OCI-LY3 (cell line): ENCODE measurements at regions not wholly inside any gene's neighbourhood (a gene's known extent, or its start where the extent isn't known, plus 50 kb on each side); places are given as distances from the start of the nearest gene placed in this dataset.
"Not testable (repeated sequence)": the region's sequence is repeated elsewhere in the genome, so short reads cannot be mapped to it uniquely, and the experiment has no call there.

Experiments used
- CTCF ChIP-seq: fragments of 200-600, 300-600 bp; sonication (generic); IDR thresholded peaks from 2 replicates; pipeline ENCODE4 v1.5.1; 2014; ENCODE audit warnings: antibody characterized with exemption, low read length, low read depth
- EZH2phosphoT487 ChIP-seq: fragments of 200-600 bp; shearing (Covaris generic); IDR thresholded peaks from 2 replicates; pipeline ENCODE4 v1.6.1; 2018; ENCODE audit warnings: antibody characterized with exemption, mixed run types, low read depth

- TF ChIP-seq CTCF, EZH2phosphoT487: not testable (repeated sequence)
Measured at GRCh38 chrX:92106671-92107070, 327.5 kb downstream of the PCDH11X start.
